ENCODE measurements at regions not wholly inside any gene's neighbourhood (a gene's known extent, or its start where the extent isn't known, plus 50 kb on each side); places are given as distances from the start of the nearest gene placed in this dataset.

DNA sequence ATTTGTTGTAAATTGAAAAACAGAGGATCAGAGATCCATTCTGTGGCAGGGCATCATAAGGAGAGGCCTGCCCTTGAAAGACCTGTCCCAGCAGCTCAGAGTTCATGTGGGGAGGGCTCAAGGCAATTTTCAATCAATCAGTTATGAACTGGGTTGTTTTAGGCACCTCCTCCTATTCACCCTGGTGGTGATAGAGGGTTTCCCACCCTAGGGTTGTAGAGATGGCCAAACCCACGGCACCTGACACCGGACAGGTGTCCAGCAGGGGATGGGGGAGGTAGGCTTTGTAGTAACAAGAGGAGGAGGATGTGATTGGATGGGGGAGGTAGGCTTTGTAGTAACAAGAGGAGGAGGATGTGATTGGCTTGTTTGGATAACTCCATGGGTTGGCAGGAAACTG lies 205.7 kb downstream of the SOCS6 start:
- no peak for TF ChIP-seq POLR2AphosphoS5 (IDR thresholded peaks at IDR 0.05; ENCODE audit: low read depth, low read length)
- TF ChIP-seq, protein P1, sequence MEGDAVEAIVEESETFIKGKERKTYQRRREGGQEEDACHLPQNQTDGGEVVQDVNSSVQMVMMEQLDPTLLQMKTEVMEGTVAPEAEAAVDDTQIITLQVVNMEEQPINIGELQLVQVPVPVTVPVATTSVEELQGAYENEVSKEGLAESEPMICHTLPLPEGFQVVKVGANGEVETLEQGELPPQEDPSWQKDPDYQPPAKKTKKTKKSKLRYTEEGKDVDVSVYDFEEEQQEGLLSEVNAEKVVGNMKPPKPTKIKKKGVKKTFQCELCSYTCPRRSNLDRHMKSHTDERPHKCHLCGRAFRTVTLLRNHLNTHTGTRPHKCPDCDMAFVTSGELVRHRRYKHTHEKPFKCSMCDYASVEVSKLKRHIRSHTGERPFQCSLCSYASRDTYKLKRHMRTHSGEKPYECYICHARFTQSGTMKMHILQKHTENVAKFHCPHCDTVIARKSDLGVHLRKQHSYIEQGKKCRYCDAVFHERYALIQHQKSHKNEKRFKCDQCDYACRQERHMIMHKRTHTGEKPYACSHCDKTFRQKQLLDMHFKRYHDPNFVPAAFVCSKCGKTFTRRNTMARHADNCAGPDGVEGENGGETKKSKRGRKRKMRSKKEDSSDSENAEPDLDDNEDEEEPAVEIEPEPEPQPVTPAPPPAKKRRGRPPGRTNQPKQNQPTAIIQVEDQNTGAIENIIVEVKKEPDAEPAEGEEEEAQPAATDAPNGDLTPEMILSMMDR (IDR thresholded peaks at IDR 0.05) = no peak
